K562 (cell line): ENCODE measurements at regions not wholly inside any gene's neighbourhood (a gene's known extent, or its start where the extent isn't known, plus 50 kb on each side); places are given as distances from the start of the nearest gene placed in this dataset.

Source experiments
- ATAC-seq: fragments of 200-7000 bp; cut with Tn5 transposase; 3 replicates; pipeline ENCODE4 v1.9.1; 2020; ENCODE audit warnings: moderate library complexity
- BruUV-seq: library from RNA; stranded (reverse); fragments of 400-500 nt; replicated peaks from 2 replicates; lab custom pipeline; 2021; lab: Mats Ljungman, UMichigan
- CTCF ChIA-PET: fragments of 300-600 bp; formaldehyde crosslinking; extraction: SDS; loops from one replicate; lab custom pipeline; 2021; ENCODE audit warnings: low intra/inter-chr PET ratio; lab: Yijun Ruan, JAX
- POLR2A ChIA-PET: fragments of 300-600, 350-650 bp; sonication (Branson Sonifier 250); formaldehyde crosslinking; extraction: SDS; loops from one replicate; lab custom pipeline; 2021; ENCODE audit warnings: antibody characterized with exemption, inconsistent platforms; lab: Yijun Ruan, JAX
- DNase-seq, 4 experiments: peaks; one replicate each; pipeline versions ENCODE4 v3.0.0 to v3.0.0-alpha.2; 2011 to 2018; ENCODE audit warnings: low spot score in 3 of 4, mixed read lengths in 3 of 4; ENCODE audit errors: extremely low read depth in 1 of 4
- FAIRE-seq: peaks from 2 replicates; lab custom pipeline; 2011; peaks lifted over from hg19 to GRCh38; lab: Jason Lieb, UNC
- H2AFZ ChIP-seq: 2 replicates; pipeline ENCODE4 v1.6.0; 2011; ENCODE audit warnings: low read depth, low read length, control low read depth, inconsistent platforms
- H3K27ac ChIP-seq: fragments of 200-600 bp; 3 replicates; pipeline ENCODE4 v1.8.0; 2011; ENCODE audit warnings: low read depth, mild to moderate bottlenecking, control low read depth, inconsistent platforms, low read length, moderate library complexity, mixed read lengths; ENCODE audit errors: extremely low read depth
- H3K27me3 ChIP-seq, 2 experiments: fragments of 300-600 bp in 1 of 2; 2 replicates in 1 of 2; 3 replicates in 1 of 2; pipeline versions ENCODE4 v1.6.0 to v1.8.0; 2011; ENCODE audit warnings: inconsistent platforms in 2 of 2, low read length in 2 of 2, mild to moderate bottlenecking in 1 of 2, mixed read lengths in 1 of 2, moderate library complexity in 1 of 2; ENCODE audit not compliant: control insufficient read depth in 2 of 2, insufficient read depth in 2 of 2
- H3K36me3 ChIP-seq: fragments of 300-600 bp; 3 replicates; pipeline ENCODE4 v1.8.0; 2011; ENCODE audit warnings: mild to moderate bottlenecking, low read length, inconsistent platforms; ENCODE audit not compliant: control insufficient read depth, insufficient read depth
- H3K4me1 ChIP-seq, 2 experiments: fragments of 200-600 bp in 1 of 2; replicated peaks in 1 of 2; 2 replicates in 1 of 2; 3 replicates in 1 of 2; pipeline versions ENCODE4 v1.5.1 to v1.8.0; 2011; ENCODE audit warnings: inconsistent platforms in 2 of 2, low read length in 2 of 2, mild to moderate bottlenecking in 1 of 2, mixed read lengths in 1 of 2, moderate library complexity in 1 of 2; ENCODE audit not compliant: control insufficient read depth in 2 of 2, insufficient read depth in 2 of 2
- H3K4me2 ChIP-seq: 2 replicates; pipeline ENCODE4 v1.6.1; 2011; ENCODE audit warnings: low read length, control low read depth, inconsistent platforms, mixed read lengths; ENCODE audit not compliant: insufficient read depth
- H3K4me3 ChIP-seq: fragments of 200-600 bp; sonication (generic), shearing (Covaris generic); 2 replicates; pipeline ENCODE4 v1.5.1; 2016; ENCODE audit warnings: control low read depth, inconsistent platforms
- H3K79me2 ChIP-seq: fragments of 200-600 bp; 3 replicates; pipeline ENCODE4 v1.8.0; 2011; ENCODE audit warnings: low read length, inconsistent platforms; ENCODE audit not compliant: control insufficient read depth, insufficient read depth
- H3K9ac ChIP-seq, 2 experiments: 2 replicates each; pipeline versions ENCODE4 v1.6.0 to v1.6.1; 2011; ENCODE audit warnings: low read depth in 2 of 2, low read length in 2 of 2, control low read depth in 1 of 2, inconsistent platforms in 1 of 2, mild to moderate bottlenecking in 1 of 2, mixed read lengths in 1 of 2; ENCODE audit not compliant: insufficient read depth in 1 of 2
- H3K9me1 ChIP-seq: one replicate; pipeline ENCODE4 v1.6.0; 2011; ENCODE audit warnings: inconsistent platforms, mild to moderate bottlenecking, low read length, moderate library complexity; ENCODE audit not compliant: control insufficient read depth, insufficient read depth
- H3K9me3 ChIP-seq: replicated peaks from 2 replicates; pipeline ENCODE4 v1.5.1; 2011; ENCODE audit warnings: low read depth, low read length, inconsistent platforms; ENCODE audit not compliant: control insufficient read depth, insufficient read depth
- H4K20me1 ChIP-seq: replicated peaks from 2 replicates; pipeline ENCODE4 v1.6.1; 2011; ENCODE audit warnings: low read length, inconsistent platforms, mixed read lengths; ENCODE audit not compliant: control insufficient read depth, insufficient read depth
- ADNP ChIP-seq: fragments of 200-800 bp; sonication (Bioruptor generic); IDR thresholded peaks from 2 replicates; pipeline ENCODE4 v1.6.1; 2016; ENCODE audit warnings: missing genetic modification characterization, missing compliant biosample characterization
- ARID3A ChIP-seq: IDR thresholded peaks from 2 replicates; pipeline ENCODE4 v1.6.1; 2012; ENCODE audit warnings: low read depth, low read length, improper control_type of control experiment, borderline replicate concordance
- HLTF ChIP-seq: fragments of 450-650 bp; IDR thresholded peaks from 2 replicates; pipeline ENCODE4 v1.6.1; 2016
- IRF2 ChIP-seq: sonication (generic); formaldehyde crosslinking; IDR thresholded peaks from 2 replicates; pipeline ENCODE4 v1.8.1; 2022; ENCODE audit warnings: mild to moderate bottlenecking, missing genetic modification reagents
- NCOA1 ChIP-seq: fragments of 450-650 bp; IDR thresholded peaks from 2 replicates; pipeline ENCODE4 v1.6.1; 2016; ENCODE audit warnings: low read depth
- PML ChIP-seq: IDR thresholded peaks from 2 replicates; pipeline ENCODE4 v1.6.1; 2012; ENCODE audit warnings: low read length, inconsistent platforms
- RBM15 ChIP-seq: fragments of 200-400 bp; formaldehyde crosslinking; IDR thresholded peaks from 2 replicates; pipeline ENCODE4 v1.6.1; 2018; ENCODE audit warnings: mild to moderate bottlenecking, low read length, moderate library complexity; ENCODE audit not compliant: insufficient read depth
- SLC30A9 ChIP-seq: fragments of 250-450 bp; sonication (Bioruptor Pico); IDR thresholded peaks from 2 replicates; pipeline ENCODE4 v1.8.0; 2022; ENCODE audit warnings: mild to moderate bottlenecking, moderate library complexity
- SPI1 ChIP-seq: IDR thresholded peaks from 2 replicates; pipeline ENCODE4 v1.6.1; 2011; ENCODE audit warnings: low read depth, low read length, control low read depth, borderline replicate concordance
- SRSF9 ChIP-seq: fragments of 200-400 bp; formaldehyde crosslinking; IDR thresholded peaks from 2 replicates; pipeline ENCODE4 v1.6.1; 2017; ENCODE audit warnings: low read depth, low read length, borderline replicate concordance
- THRAP3 ChIP-seq: fragments of 450-650 bp; IDR thresholded peaks from 2 replicates; pipeline ENCODE4 v1.6.1; 2016; ENCODE audit warnings: mild to moderate bottlenecking, inconsistent platforms, borderline replicate concordance
- U2AF1 ChIP-seq: fragments of 200-400 bp; formaldehyde crosslinking; optimal IDR thresholded peaks from 2 replicates; pipeline ENCODE3; 2017; ENCODE audit warnings: mild to moderate bottlenecking, low read depth, low read length, moderate library complexity
- U2AF2 ChIP-seq: fragments of 200-400 bp; formaldehyde crosslinking; optimal IDR thresholded peaks from 2 replicates; pipeline ENCODE3; 2017; ENCODE audit warnings: low read depth, mild to moderate bottlenecking, low read length
- ZNF197 ChIP-seq: fragments of 200-800 bp; sonication (Bioruptor generic); IDR thresholded peaks from 2 replicates; pipeline ENCODE4 v1.6.1; 2016; ENCODE audit warnings: low read depth, missing genetic modification characterization, missing compliant biosample characterization
- ZNF408 ChIP-seq: fragments of 250-450 bp; sonication (Bioruptor Pico); IDR thresholded peaks from 2 replicates; pipeline ENCODE4 v1.4.0; 2020; ENCODE audit warnings: low read depth, mild to moderate bottlenecking, moderate library complexity
- ZNF445 ChIP-seq: fragments of 250-450 bp; sonication (Bioruptor Pico); IDR thresholded peaks from 2 replicates; pipeline ENCODE4 v1.4.0; 2020; ENCODE audit warnings: low read depth, mild to moderate bottlenecking, moderate library complexity
- WGBS: fragments of 100-300 bp; shearing (Covaris generic); methylation state at CpG from one replicate; pipeline ENCODE4 v1.1.6; 2016; ENCODE audit warnings: low coverage, mixed read lengths; ENCODE audit not compliant: insufficient coverage; ENCODE audit errors: missing lambda C conversion rate; 5-methylcytosine and 5-hydroxymethylcytosine counted together
- in situ Hi-C: fragments of 300-500 bp; cut with MboI; formaldehyde crosslinking; loops from 4 replicates; pipeline ENCODE4 v1.15.0; 2018; ENCODE audit warnings: inconsistent platforms, mixed read lengths
- intact Hi-C: fragments of 100-400 bp; cut with micrococcal nuclease; formaldehyde crosslinking; loops from 2 replicates; pipeline ENCODE4 v1.14.2; 2022
- TF ChIP-seq, protein P1 (sequence below): fragments of 450-650 bp; IDR thresholded peaks from 2 replicates; pipeline ENCODE4 v1.6.1; 2016

DNA sequence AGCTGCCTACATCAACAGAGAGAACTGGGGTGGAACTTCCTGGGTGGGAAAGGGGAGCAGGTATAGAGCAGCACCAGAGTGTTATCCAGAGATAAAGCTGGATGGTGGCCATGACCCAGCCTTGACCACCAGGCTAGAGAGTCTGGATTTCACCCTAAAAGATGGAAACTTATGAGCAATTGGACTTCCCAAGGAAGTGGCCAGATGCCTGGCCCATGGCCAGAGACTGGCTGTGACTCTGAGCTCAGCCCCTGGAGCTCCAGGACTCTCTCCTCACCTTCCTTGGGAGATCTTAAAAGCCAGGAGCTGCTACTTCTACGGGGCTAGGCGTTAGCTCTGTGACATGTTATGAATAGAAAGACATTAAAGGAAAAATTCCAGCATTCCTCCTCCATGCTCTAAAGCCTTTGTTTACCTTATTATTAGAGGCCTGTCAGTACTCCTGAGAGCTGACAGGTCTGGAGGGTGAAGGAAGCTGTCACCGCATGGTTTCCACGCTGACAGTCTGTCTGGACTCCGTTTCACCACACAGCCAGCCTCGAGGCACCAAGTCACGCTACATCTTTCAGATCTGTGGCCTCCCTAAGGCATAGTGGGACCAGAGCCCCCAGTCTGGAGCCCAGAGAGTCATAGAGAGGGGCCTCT, 260.0 kb upstream of the SIX2 start:
- Histone ChIP-seq H3K4me2 (no peak overlapping the region), H3K9me1 (no peaks in the 10 kb centered on the region), H3K9ac (no peak overlapping the region), H2AFZ (no peak overlapping the region), H3K27me3 (peaks cover 17 to 52% of the 10 kb centered on the region in 2 experiments; a peak in 4 of 5 replicates), H3K36me3 (no peaks in the 10 kb centered on the region), H3K4me3 (no peak overlapping the region), H3K4me1 (no peaks in the 10 kb centered on the region), H4K20me1 (no peaks in the 10 kb centered on the region), H3K9me3 (no peaks in the 10 kb centered on the region; the same call in 1 of the 2 replicates), H3K79me2 (no peaks in the 10 kb centered on the region), H3K27ac (no peak overlapping the region)
- DNase-seq (no peak), ATAC-seq (no peak), FAIRE-seq (no peak)
- no TSS peak for BruUV-seq
- 0% methylated on average over 7 of the region's 7 CpGs for WGBS
- intact Hi-C loops, result no loop called here
- in situ Hi-C loops, result no loop called here
- CTCF ChIA-PET, result no interaction called here
- POLR2A ChIA-PET, result no interaction called here
- TF ChIP-seq ADNP (no peak), ZNF197 (no peak), PML (no peak), SRSF9 (no peak), THRAP3 (no peak), IRF2 (CRISPR knock-in tag) (no peak), NCOA1 (no peak), U2AF2 (no peak), ARID3A (no peak), HLTF (no peak), ZNF408 (CRISPR knock-in tag) (no peak), U2AF1 (no peak), SLC30A9 (CRISPR knock-in tag) (no peak), ZNF445 (CRISPR knock-in tag) (no peak), RBM15 (no peak), SPI1 (no peak)
- TF ChIP-seq, protein P1, sequence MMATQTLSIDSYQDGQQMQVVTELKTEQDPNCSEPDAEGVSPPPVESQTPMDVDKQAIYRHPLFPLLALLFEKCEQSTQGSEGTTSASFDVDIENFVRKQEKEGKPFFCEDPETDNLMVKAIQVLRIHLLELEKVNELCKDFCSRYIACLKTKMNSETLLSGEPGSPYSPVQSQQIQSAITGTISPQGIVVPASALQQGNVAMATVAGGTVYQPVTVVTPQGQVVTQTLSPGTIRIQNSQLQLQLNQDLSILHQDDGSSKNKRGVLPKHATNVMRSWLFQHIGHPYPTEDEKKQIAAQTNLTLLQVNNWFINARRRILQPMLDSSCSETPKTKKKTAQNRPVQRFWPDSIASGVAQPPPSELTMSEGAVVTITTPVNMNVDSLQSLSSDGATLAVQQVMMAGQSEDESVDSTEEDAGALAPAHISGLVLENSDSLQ, result no peak
